ENCODE measurements at regions not wholly inside any gene's neighbourhood (a gene's known extent, or its start where the extent isn't known, plus 50 kb on each side); places are given as distances from the start of the nearest gene placed in this dataset.
"Not testable (repeated sequence)": the region's sequence is repeated elsewhere in the genome, so short reads cannot be mapped to it uniquely, and the experiment has no call there.

DNA sequence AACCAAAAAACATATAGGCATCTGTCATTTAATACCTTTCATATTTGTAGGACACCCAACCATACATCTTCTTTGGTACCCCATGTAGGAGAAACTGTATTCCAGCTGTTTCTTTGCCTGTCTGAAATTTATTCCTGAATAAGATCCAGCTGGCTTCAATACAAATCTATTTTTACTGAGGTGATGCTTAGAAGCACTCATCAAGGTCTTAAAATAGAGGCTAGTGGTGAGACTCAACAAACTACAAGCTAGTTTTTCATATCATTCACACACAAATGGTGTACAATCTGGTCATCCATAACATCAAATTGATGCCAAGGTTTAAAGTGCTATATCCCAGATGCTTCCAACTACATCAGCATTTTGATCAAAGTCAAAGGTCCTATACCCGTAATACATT lies 1071.3 kb upstream of the MIR17HG start (continued):
- TF ChIP-seq, protein P1, sequence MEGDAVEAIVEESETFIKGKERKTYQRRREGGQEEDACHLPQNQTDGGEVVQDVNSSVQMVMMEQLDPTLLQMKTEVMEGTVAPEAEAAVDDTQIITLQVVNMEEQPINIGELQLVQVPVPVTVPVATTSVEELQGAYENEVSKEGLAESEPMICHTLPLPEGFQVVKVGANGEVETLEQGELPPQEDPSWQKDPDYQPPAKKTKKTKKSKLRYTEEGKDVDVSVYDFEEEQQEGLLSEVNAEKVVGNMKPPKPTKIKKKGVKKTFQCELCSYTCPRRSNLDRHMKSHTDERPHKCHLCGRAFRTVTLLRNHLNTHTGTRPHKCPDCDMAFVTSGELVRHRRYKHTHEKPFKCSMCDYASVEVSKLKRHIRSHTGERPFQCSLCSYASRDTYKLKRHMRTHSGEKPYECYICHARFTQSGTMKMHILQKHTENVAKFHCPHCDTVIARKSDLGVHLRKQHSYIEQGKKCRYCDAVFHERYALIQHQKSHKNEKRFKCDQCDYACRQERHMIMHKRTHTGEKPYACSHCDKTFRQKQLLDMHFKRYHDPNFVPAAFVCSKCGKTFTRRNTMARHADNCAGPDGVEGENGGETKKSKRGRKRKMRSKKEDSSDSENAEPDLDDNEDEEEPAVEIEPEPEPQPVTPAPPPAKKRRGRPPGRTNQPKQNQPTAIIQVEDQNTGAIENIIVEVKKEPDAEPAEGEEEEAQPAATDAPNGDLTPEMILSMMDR (IDR thresholded peaks at IDR 0.05; ENCODE audit: low read depth, low read length, missing input control) = no peak
- TF ChIP-seq FOXA1 (IDR thresholded peaks at IDR 0.05) (no peak), FOXA2 (IDR thresholded peaks at IDR 0.05) (no peak)

DNA sequence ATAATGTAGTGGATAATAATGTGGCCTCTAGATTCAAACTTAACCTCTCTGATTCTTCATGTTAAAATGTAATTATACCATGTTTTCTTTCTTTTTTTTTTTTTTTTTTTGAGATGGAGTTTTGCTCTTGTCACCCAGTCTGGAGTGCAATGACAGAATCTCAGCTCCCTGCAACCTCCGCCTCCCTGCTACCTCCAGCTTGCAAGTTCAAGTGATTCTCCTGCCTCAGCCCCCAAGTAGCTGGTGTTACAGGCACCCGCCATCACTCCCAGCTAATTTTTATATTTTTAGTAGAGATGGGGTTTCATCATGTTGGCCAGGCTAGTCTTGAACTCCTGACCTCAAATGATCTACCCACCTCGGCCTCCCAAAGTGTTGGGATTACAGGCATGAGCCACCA lies 1069.3 kb upstream of the MIR17HG start:
- not testable (repeated sequence) for H3K27me3 ChIP-seq (ENCODE audit: control insufficient read depth in 4 of 4, insufficient read depth in 4 of 4, low read length in 3 of 4); DNase-seq (ENCODE audit: low spot score); H3K36me3 ChIP-seq (ENCODE audit: control insufficient read depth in 4 of 4, insufficient read depth in 3 of 4, low read depth in 1 of 4, low read length in 3 of 4); H3K27ac ChIP-seq (ENCODE audit: low read depth in 1 of 2, low read length in 2 of 2); H3K9ac ChIP-seq (ENCODE audit: low read depth in 1 of 2, low read length in 2 of 2); H3K9me3 ChIP-seq (ENCODE audit: control insufficient read depth in 4 of 4, low read length in 3 of 4); H3K4me1 ChIP-seq (ENCODE audit: control insufficient read depth in 4 of 4, insufficient read depth in 4 of 4, low read length in 3 of 4); H3K4me3 ChIP-seq (ENCODE audit: low read depth in 1 of 3, low read length in 3 of 3)
- WGBS = 84% methylated on average over 3 of the region's 3 CpGs

DNA sequence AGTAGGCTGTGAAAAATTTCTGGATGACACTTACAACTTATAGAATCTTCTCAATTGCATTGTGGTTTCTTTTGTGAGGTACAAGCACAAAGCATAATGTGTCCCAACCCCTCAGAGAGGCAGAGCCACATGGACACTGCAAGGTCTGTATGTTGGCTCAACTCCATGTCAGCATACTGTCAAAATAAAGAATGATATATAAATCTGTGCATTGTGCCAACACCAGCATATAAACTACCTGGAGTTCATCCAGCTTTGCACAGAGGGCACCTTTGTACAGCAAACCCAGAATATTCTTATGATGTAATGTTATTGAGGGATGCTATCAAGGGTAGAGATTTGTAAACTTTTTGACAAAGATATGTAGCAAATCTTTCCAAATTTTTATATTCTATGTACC lies 1065.8 kb upstream of the MIR17HG start:
- no peak for DNase-seq (ENCODE audit: low spot score)
- Histone ChIP-seq H3K27ac (ENCODE audit: low read depth in 1 of 2, low read length in 2 of 2) (no peak overlapping the region), H3K4me3 (ENCODE audit: low read depth in 1 of 3, low read length in 3 of 3) (no peak overlapping the region), H3K36me3 (ENCODE audit: control insufficient read depth in 4 of 4, insufficient read depth in 3 of 4, low read depth in 1 of 4, low read length in 3 of 4) (no peaks in the 10 kb centered on the region), H3K4me1 (ENCODE audit: control insufficient read depth in 4 of 4, insufficient read depth in 4 of 4, low read length in 3 of 4) (no peaks in the 10 kb centered on the region), H3K9ac (ENCODE audit: low read depth in 1 of 2, low read length in 2 of 2) (no peak overlapping the region), H3K9me3 (ENCODE audit: control insufficient read depth in 4 of 4, low read length in 3 of 4) (no peaks in the 10 kb centered on the region), H3K27me3 (ENCODE audit: control insufficient read depth in 4 of 4, insufficient read depth in 4 of 4, low read length in 3 of 4) (no peaks in the 10 kb centered on the region)
- TF ChIP-seq JUND (IDR thresholded peaks at IDR 0.05) (no peak), SP1 (IDR thresholded peaks at IDR 0.05) (no peak), GABPA (IDR thresholded peaks at IDR 0.05 in 1 of 2, conservative IDR thresholded peaks at IDR 0.05 in 1 of 2) (no peak), NR2F2 (IDR thresholded peaks at IDR 0.05) (no peak), HNF4A (conservative IDR thresholded peaks at IDR 0.05) (no peak), RXRA (IDR thresholded peaks at IDR 0.05) (no peak), YY1 (IDR thresholded peaks at IDR 0.05) (no peak), HNF4G (IDR thresholded peaks at IDR 0.05) (no peak), RAD21 (IDR thresholded peaks at IDR 0.05) (no peak), EGR1 (IDR thresholded peaks at IDR 0.05; ENCODE audit: low read depth in 2 of 2) (no peak), FOXA2 (IDR thresholded peaks at IDR 0.05) (no peak)
- TF ChIP-seq, protein P2, sequence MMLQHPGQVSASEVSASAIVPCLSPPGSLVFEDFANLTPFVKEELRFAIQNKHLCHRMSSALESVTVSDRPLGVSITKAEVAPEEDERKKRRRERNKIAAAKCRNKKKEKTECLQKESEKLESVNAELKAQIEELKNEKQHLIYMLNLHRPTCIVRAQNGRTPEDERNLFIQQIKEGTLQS (IDR thresholded peaks at IDR 0.05) = no peak
- TF ChIP-seq, protein P3, sequence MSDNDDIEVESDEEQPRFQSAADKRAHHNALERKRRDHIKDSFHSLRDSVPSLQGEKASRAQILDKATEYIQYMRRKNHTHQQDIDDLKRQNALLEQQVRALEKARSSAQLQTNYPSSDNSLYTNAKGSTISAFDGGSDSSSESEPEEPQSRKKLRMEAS (IDR thresholded peaks at IDR 0.05) = no peak
- TF ChIP-seq, protein P4, sequence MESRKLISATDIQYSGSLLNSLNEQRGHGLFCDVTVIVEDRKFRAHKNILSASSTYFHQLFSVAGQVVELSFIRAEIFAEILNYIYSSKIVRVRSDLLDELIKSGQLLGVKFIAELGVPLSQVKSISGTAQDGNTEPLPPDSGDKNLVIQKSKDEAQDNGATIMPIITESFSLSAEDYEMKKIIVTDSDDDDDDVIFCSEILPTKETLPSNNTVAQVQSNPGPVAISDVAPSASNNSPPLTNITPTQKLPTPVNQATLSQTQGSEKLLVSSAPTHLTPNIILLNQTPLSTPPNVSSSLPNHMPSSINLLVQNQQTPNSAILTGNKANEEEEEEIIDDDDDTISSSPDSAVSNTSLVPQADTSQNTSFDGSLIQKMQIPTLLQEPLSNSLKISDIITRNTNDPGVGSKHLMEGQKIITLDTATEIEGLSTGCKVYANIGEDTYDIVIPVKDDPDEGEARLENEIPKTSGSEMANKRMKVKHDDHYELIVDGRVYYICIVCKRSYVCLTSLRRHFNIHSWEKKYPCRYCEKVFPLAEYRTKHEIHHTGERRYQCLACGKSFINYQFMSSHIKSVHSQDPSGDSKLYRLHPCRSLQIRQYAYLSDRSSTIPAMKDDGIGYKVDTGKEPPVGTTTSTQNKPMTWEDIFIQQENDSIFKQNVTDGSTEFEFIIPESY (IDR thresholded peaks at IDR 0.05) = no peak
- TF ChIP-seq, protein P1 (IDR thresholded peaks at IDR 0.05; ENCODE audit: low read depth, low read length, missing input control) = no peak

All from liver (tissue), 8 donors.